NCI-H460 (cell line): ENCODE measurements at regions not wholly inside any gene's neighbourhood (a gene's known extent, or its start where the extent isn't known, plus 50 kb on each side); places are given as distances from the start of the nearest gene placed in this dataset.
"Not testable (repeated sequence)": the region's sequence is repeated elsewhere in the genome, so short reads cannot be mapped to it uniquely, and the experiment has no call there.

Experiments
- DNase-seq: peaks from one replicate; pipeline ENCODE4 v3.0.0-alpha.2; 2016; ENCODE audit warnings: low read depth; ENCODE audit errors: extremely low read depth

DNA sequence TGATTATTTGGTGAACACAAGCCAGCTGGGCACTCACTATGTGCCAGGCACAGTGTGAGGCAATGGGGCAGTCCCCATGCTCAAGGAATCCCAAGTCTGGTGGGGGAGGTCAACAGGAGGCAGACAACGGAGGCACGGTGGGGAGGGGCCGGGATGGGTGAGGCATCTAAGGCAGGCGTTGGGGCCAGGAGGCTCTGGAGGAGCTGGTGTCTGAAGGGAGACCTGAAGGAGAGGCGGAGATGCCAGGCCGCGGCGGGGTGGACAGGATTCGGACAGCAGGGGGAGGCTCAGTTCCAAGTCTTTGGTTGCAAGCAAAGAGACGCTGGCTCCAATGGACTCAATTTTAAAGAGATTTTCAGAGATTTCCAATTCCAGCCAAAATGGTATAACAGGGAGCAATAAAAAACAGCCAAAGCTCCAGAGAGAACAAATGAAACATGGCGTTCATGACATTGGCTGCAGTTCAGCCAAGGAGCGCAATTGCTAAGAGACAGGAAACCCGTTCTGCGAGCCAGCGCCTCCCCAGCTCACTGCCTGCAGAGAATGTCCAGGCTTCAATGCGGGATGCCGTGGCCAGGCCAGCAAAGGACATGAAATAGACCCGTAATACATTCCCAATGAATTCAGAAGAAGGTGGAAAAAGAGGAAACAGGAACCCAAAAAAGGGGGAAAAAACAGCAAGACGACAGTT is 105.2 kb upstream of the LRPAP1 start:
- DNase-seq, result no peak

DNA sequence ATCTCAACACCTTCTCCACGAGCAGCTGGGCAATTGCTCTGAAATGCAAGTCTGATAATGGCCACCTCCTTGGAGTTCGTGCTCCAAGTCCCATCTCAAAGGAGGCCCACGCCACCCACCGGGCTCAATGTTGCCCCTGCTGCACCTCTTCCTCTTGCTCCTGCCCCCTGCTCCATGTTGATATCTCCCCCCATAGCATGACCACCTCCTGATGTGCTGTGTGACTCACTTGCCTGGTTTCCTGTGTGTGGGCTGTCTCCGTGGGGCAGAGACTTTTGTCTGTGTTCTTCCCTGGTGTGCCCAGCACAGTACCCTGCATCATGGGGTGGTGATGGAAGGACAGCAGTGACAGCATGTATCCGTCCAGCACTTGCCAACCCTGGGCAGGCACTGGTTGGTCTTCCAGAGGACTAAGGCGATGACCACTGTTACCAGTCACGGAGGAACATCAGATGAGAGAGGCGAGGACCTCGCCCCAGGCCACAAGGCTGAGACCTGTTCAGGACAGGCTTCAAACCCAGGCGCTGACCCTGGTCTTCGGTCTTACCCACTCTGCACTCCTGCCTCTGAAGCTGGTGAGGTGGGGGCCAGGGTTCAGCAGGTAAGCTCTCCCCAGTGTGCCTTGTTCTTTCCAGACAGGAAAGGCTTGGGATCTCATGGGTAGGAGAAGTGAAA is 104.6 kb upstream of the LRPAP1 start:
- no peak for DNase-seq

DNA sequence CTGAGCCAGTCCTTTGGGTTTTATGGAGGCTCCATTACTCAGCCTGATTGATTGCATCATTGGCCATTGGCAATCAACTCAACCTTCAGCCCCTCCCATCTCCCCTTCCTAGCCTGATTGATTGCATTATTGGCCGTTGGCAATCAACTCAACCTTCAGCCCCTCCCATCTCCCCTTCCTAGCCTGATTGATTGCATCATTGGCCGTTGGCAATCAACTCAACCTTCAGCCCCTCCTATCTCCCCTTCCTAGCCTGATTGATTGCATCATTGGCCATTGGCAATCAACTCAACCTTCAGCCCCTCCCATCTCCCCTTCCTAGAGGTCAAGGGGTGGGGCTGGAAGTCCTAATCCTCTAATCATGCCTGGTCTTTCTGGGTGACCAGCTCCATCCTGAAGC is 103.8 kb upstream of the LRPAP1 start:
- not testable (repeated sequence) for DNase-seq

- DNase-seq, result no peak
Observed at GRCh38 chr4:3634894-3635820, 102.9 kb upstream of the LRPAP1 start.

- DNase-seq, result no peak
Observed at GRCh38 chr4:3634281-3634857, 102.1 kb upstream of the LRPAP1 start.

GRCh38 chr4:3633277-3633676 is 101.1 kb upstream of the LRPAP1 start:
- not testable (repeated sequence) for DNase-seq

DNA sequence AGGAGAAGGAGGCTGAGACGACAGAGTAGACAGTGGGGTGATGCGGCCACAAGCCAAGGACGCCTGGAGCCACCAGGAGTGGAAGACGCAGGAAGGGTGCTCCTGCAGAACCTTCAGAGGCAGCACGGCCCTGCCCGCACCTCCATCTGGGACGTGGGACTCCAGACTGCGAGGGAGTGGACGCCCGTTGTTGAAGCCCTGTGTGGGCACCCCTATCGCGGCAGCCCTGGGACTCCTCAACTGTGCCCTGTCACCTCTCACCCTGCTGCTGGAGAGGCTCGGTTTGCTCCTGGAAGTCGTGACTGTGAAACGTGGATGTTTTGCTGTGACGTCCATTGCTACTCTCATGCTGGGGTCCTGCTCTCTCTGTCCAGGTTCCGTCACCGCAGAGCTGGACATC is 100.6 kb upstream of the LRPAP1 start:
- not testable (repeated sequence) for DNase-seq

DNA sequence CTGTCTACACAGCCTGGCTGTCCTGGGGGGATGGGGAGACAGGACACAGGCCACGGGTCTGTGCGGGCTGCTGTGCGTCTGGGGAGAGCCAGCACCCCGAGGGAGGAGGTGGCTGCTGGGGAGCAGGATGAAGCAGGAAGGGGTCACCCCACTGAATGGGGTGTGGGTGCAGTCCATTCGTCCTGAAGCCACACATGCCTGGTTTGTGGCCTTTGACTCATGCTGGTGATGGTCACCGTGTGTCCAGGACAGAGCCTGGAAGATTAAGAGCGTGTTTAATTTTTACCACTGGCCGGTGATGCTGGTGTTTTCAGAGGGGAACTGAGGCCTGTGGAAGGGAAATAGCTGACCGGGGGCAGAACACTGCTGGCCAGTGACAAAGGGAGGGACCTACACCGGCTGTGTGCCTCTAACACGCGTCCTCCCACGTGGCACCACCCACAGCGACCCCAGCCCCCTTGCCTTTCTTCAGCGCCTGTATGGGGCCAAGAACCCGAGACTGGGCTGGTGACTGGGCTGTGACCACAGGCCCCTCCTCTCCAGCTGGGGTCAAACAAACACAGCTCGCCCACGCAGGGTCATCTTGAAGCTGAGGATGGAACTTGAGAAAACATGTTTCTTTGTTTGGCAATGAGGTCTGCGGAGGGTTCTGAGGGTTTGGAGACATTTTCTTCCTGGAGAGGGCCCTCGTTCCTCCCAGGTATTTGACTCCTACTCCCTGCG is 99.5 kb upstream of the LRPAP1 start:
- DNase-seq, result not testable (repeated sequence)

DNA sequence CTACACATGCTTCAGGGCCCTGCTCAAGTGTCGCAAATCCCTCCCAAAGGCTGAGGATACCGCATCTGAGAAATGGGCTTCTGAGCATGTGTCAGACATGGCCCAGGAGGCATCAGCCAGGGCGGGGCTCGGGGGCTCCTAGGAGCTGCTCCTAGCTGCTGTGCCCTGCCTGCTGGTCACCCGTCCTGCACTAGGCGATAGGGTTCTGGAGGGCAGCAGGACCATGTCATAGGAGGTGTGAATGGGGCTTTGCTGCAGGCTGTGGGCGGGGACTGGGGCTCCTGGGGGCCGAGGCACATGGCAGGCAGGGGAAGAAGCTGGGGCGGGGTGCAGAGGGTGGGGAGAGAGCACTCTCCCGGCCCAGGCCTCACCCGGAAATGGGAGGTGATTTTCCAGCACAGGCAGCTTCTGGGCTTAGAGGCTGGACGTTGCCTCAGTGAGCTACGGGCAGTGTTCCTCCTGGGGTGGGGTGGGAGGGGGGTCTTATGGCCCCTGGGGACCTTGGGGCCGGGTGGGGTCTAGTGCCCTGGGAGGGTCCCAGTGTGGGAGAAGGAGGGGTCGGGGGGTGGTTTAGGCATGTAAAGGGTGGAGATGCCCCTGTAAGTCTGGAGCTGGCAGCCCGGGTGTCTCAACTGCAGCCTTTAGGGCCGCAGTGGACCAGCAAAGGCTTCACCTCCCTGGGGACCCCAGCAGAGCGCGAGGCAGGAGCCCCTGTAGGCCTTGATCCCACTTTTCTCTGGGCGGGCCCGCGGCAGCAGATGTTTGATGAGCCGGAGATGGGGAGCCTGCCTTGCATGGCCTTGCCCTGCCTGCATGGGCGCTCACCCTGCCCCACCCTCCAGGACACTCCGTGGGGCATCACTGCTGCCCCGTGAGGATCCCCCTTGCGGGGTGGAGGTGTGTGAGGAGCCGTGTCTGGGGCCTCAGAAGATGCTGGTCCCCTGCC is 98.6 kb upstream of the LRPAP1 start:
- DNase-seq, result no peak

GRCh38 chr4:3630136-3630597 is 97.9 kb upstream of the LRPAP1 start:
- no peak for DNase-seq

GRCh38 chr4:3629665-3630064 is 97.4 kb upstream of the LRPAP1 start:
- no peak for DNase-seq

GRCh38 chr4:3629176-3629575 is 97.0 kb upstream of the LRPAP1 start:
- not testable (repeated sequence) for DNase-seq

DNA sequence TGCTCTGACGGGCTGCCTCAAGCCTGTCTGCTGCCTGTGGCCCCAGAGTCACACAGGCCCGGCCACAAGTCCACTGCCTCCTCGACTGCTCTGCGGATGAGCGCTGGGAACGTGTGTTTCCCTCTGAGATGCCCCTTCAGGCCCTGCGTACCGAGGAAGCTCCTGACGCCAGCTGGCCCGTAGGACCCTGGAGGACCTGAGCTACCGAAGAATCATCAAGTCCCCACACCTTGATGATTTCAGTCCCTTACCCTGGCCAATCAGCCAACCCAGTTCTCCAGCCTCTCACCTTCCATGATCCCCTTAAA is 96.6 kb upstream of the LRPAP1 start:
- DNase-seq, result no peak

DNA sequence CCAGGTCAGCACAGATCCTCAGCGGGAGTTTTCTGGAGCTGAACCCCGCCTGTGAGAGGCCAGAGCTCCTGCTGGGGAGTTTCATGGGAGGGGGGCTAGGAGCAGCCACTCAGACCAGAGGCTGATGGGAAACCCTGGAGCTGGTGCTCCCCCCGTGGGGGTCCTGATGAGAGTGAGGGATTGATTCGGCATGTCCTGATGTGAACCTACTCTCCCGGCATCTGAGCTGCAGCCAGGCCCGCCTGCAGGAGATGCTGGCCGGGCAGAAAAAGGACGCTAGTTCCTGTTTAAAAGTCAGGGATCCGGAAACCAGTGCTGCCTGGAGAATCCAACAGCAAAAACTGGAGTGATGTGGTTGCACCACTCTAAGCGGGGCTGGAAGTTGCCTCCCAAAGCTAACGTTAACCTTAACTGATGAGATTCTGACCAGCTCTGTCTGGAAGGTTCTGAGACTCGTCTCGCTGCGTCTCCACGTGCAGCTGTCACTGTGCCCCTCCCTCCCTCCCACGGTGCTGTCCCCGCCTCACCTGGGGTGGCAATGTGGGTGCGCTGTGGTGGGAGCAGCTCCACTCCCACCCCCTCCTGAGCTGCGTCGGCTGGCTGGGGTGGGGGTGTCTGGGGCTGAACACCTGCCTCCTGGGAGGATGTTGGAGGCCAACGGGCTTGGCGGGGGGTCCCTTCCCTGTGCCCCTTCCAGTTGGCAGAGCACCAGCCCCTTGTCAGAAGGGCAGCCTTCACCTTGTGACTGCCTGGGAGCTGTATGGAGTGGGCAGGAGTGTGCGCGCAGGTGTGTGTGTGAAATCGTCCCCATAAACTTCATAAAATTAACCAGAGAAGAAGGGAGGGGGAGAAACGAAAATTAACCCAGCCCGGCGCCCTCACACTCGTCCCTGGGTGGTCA is 96.0 kb upstream of the LRPAP1 start:
- not testable (repeated sequence) for DNase-seq

DNA sequence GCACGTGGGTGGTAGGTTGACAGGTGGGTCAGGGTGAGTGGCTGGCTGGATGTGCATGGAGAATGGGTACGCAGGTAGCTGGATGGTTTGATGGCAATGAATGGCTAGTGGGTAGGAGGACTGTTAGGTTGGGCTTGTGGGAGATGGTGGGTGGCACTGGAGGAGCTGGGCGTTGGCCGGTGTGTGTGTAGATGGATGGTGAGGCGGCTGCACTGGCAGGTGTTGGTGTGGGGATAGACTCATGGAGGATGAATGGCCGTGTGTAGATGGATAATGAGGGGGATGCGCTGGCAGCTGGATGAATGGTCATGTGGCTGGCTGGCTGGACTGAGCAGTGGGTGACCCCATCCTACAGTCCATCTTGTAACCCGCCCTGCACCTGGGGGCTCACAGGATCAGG is 95.2 kb upstream of the LRPAP1 start:
- DNase-seq, result not testable (repeated sequence)

DNA sequence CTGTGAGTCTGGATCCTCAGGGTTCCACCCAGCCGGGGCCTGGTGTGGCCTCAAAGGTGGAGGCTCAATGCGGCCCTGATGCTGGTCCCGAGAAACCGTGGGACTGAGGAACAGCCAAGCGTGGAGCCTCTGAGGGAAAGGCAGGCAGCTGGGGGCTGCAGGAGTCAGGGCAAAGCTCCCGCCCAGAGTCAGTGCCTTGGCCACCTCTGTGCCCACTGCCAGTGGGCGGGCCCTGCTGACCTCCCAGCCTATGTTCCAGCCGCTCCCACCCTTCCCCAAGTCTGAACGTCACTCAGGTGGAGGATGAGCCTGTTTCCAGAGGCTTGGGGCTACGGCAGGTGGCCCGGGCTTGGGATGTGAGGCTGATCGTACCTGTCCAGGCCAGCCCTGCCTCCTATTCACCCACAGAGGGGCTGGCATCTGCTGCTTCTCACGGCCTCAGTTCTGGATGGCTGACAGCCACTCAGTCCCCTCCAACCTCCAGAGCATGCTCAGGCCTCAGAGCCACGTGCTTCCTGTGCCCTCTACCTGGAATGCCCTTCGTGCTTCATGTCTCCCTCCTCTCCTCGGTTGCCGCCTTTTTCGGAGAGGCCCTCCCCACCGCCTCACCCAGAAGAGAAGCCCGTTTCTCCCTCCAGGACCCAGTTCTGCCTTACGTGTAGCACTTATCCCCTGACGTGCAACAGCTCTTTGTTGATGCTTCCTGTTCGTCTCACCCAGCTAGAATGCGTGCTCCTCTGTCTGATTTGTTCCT is 94.1 kb upstream of the LRPAP1 start:
- not testable (repeated sequence) for DNase-seq

GRCh38 chr4:3625286-3625875 is 93.2 kb upstream of the LRPAP1 start:
- DNase-seq, result not testable (repeated sequence)
